ENCODE measurements at regions not wholly inside any gene's neighbourhood (a gene's known extent, or its start where the extent isn't known, plus 50 kb on each side); places are given as distances from the start of the nearest gene placed in this dataset.

GRCh38 chr6:23348185-23348584, 777.8 kb upstream of the NRSN1 start:
- TF ChIP-seq CTCF (conservative IDR thresholded peaks at IDR 0.05; ENCODE audit: low read depth, low read length) (no peak), ELK1 (IDR thresholded peaks at IDR 0.05; ENCODE audit: borderline replicate concordance, low read depth, low read length) (no peak), POLR2A (IDR thresholded peaks at IDR 0.05; ENCODE audit: low read depth, low read length) (no peak), RFX5 (IDR thresholded peaks at IDR 0.05; ENCODE audit: low read depth, low read length) (no peak), BHLHE40 (IDR thresholded peaks at IDR 0.05; ENCODE audit: low read depth, low read length) (no peak), SMC3 (IDR thresholded peaks at IDR 0.05; ENCODE audit: low read depth, low read length) (no peak), FOS (IDR thresholded peaks at IDR 0.05; ENCODE audit: low read depth, low read length) (no peak), MXI1 (IDR thresholded peaks at IDR 0.05; ENCODE audit: borderline replicate concordance, low read depth, low read length) (no peak), CEBPB (IDR thresholded peaks at IDR 0.05; ENCODE audit: low read depth, low read length) (no peak), NFE2L2 (IDR thresholded peaks at IDR 0.05; ENCODE audit: low read depth, low read length) (no peak), CHD1 (IDR thresholded peaks at IDR 0.05; ENCODE audit: low read depth, low read length) (no peak), USF2 (IDR thresholded peaks at IDR 0.05; ENCODE audit: low read depth, low read length) (no peak), RAD21 (IDR thresholded peaks at IDR 0.05; ENCODE audit: low read length) (no peak)
